ENCODE measurements at regions not wholly inside any gene's neighbourhood (a gene's known extent, or its start where the extent isn't known, plus 50 kb on each side); places are given as distances from the start of the nearest gene placed in this dataset.

GRCh38 chr2:221640686-221641085 lies 68.6 kb upstream of the EPHA4 start:
- CTCF ChIA-PET, result no interaction called here
- POLR2A ChIA-PET, result no interaction called here
- H3K27me3 ChIP-seq (ENCODE audit: control insufficient read depth, insufficient read depth, low read length), result no peaks in the 10 kb centered on the region; the same call in 1 of the 2 replicates
- H3K4me3 ChIP-seq (ENCODE audit: low read depth, low read length), result no peak overlapping the region
- DNase-seq (ENCODE audit: low read depth), result no peak
- H3K36me3 ChIP-seq (ENCODE audit: control insufficient read depth, insufficient read depth, low read length), result no peaks in the 10 kb centered on the region
- no peak for TF ChIP-seq CTCF (IDR thresholded peaks at IDR 0.05; ENCODE audit: insufficient read depth, low read depth, low read length)

GRCh38 chr2:221637851-221638250 lies 65.7 kb upstream of the EPHA4 start:
- TF ChIP-seq CTCF (IDR thresholded peaks at IDR 0.05; ENCODE audit: insufficient read depth, low read depth, low read length), result no peak
- Histone ChIP-seq H3K27me3 (ENCODE audit: control insufficient read depth, insufficient read depth, low read length) (no peaks in the 10 kb centered on the region; the same call in 1 of the 2 replicates), H3K4me3 (ENCODE audit: low read depth, low read length) (no peak overlapping the region), H3K36me3 (ENCODE audit: control insufficient read depth, insufficient read depth, low read length) (no peaks in the 10 kb centered on the region)
- ChIA-PET CTCF (no interaction called here), POLR2A (no interaction called here)
- no peak for DNase-seq (ENCODE audit: low read depth)

- no peaks in the 10 kb centered on the region for H3K36me3 ChIP-seq (ENCODE audit: control insufficient read depth, insufficient read depth, low read length)
- no peak for TF ChIP-seq CTCF (IDR thresholded peaks at IDR 0.05; ENCODE audit: insufficient read depth, low read depth, low read length)
- CTCF ChIA-PET, result no interaction called here
- POLR2A ChIA-PET, result no interaction called here
- no peak for DNase-seq (ENCODE audit: low read depth)
- H3K27me3 ChIP-seq (ENCODE audit: control insufficient read depth, insufficient read depth, low read length), result no peaks in the 10 kb centered on the region; the same call in 1 of the 2 replicates
- H3K4me3 ChIP-seq (ENCODE audit: low read depth, low read length), result no peak overlapping the region
Observed at GRCh38 chr2:221635949-221636348, 63.8 kb upstream of the EPHA4 start.

DNA sequence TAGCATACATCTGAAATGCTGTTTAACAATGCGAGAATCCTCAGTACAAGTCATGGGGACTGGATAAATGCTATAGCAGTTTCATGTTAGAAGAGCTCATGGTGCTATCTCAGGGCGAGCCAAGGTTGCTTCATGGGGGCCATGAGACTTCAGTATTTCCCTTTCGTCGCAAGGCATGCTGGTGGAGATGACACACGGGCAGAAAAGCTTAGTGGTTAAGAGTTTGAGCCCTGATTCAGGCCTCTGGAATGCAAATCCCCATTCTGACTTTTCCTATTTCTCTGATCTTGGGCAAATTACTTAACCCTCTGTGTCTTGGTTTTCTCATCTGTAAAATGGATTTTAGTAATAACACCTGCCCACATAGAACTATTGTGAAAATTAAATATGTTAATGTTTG lies 57.4 kb upstream of the EPHA4 start:
- ChIA-PET CTCF (interaction anchor here (0.6 to 1.4 kb wide), 2 partner anchors 22 to 384 kb away, joined by 3 read pairs; no protein-coding TSS in a partner anchor), POLR2A (interaction anchor here (0.5 kb wide), 1 partner anchor 307 kb away, joined by 3 read pairs; no protein-coding TSS in a partner anchor)
- Histone ChIP-seq H3K36me3 (ENCODE audit: control insufficient read depth, insufficient read depth, low read length) (no peaks in the 10 kb centered on the region), H3K27me3 (ENCODE audit: control insufficient read depth, insufficient read depth, low read length) (no peaks in the 10 kb centered on the region), H3K4me3 (ENCODE audit: low read depth, low read length) (no peak overlapping the region)
- TF ChIP-seq CTCF (IDR thresholded peaks at IDR 0.05; ENCODE audit: insufficient read depth, low read depth, low read length), result no peak
- peak; percentile 54 for DNase-seq (ENCODE audit: low read depth)

- no peaks in the 10 kb centered on the region for H3K36me3 ChIP-seq (ENCODE audit: control insufficient read depth, insufficient read depth, low read length)
- CTCF ChIA-PET, result no interaction called here
- TF ChIP-seq CTCF (IDR thresholded peaks at IDR 0.05; ENCODE audit: insufficient read depth, low read depth, low read length), result no peak
- H3K4me3 ChIP-seq (ENCODE audit: low read depth, low read length), result no peak overlapping the region
- H3K27me3 ChIP-seq (ENCODE audit: control insufficient read depth, insufficient read depth, low read length), result no peaks in the 10 kb centered on the region
- no peak for DNase-seq (ENCODE audit: low read depth)
- POLR2A ChIA-PET, result no interaction called here
Observed at GRCh38 chr2:221624475-221624874, 52.4 kb upstream of the EPHA4 start.

Data from BJ (cell line).